Esophagus (tissue), 2 donors: ENCODE measurements at regions not wholly inside any gene's neighbourhood (a gene's known extent, or its start where the extent isn't known, plus 50 kb on each side); places are given as distances from the start of the nearest gene placed in this dataset.

Experiments used
- H3K27ac ChIP-seq, 2 donors: one replicate each; pipeline ENCODE4 v1.5.1; 2013; ENCODE audit warnings: low read depth in 2 of 2, mild to moderate bottlenecking in 2 of 2, inconsistent platforms in 1 of 2, low read length in 1 of 2, moderate library complexity in 1 of 2
- H3K27me3 ChIP-seq, 2 donors: one replicate each; pipeline ENCODE4 v1.6.1; 2013; ENCODE audit warnings: low read length in 2 of 2, control low read depth in 1 of 2, mild to moderate bottlenecking in 1 of 2; ENCODE audit not compliant: insufficient read depth in 2 of 2, control insufficient read depth in 1 of 2
- H3K36me3 ChIP-seq, 2 donors: one replicate each; pipeline ENCODE4 v1.6.1; 2013; ENCODE audit warnings: low read length in 1 of 2; ENCODE audit not compliant: control insufficient read depth in 2 of 2, insufficient read depth in 2 of 2
- H3K4me1 ChIP-seq, 2 donors: one replicate each; pipeline ENCODE4 v1.6.1; 2013; ENCODE audit warnings: low read length in 1 of 2; ENCODE audit not compliant: control insufficient read depth in 2 of 2, insufficient read depth in 2 of 2
- H3K4me3 ChIP-seq, 2 donors: one replicate each; pipeline ENCODE4 v1.5.1; 2013; ENCODE audit warnings: low read length in 2 of 2, mild to moderate bottlenecking in 2 of 2, low read depth in 1 of 2, moderate library complexity in 1 of 2
- H3K9me3 ChIP-seq, 2 donors: one replicate each; pipeline ENCODE4 v1.6.1; 2013; ENCODE audit warnings: mild to moderate bottlenecking in 2 of 2, low read depth in 1 of 2, low read length in 1 of 2, moderate library complexity in 1 of 2; ENCODE audit not compliant: control insufficient read depth in 2 of 2, insufficient read depth in 1 of 2
- WGBS, 2 donors: extraction: QIAGEN DNeasy Blood & Tissue Kit; methylation state at CpG; one replicate each; pipeline ENCODE4 v1.1.7; 2013; 5-methylcytosine and 5-hydroxymethylcytosine counted together
- donor health status: healthy with polysubstance abuse.
- donor health status: Bipolar disorder and iron deficiency.

GRCh38 chr3:95389725-95390313, 1327.0 kb downstream of the NSUN3 start:
- Histone ChIP-seq H3K9me3 (peaks cover 0 to 8% of the 10 kb centered on the region in 2 donors), H3K27ac (no peak overlapping the region), H3K27me3 (no peaks in the 10 kb centered on the region), H3K4me3 (no peak overlapping the region), H3K4me1 (no peaks in the 10 kb centered on the region), H3K36me3 (no peaks in the 10 kb centered on the region)
- WGBS, 2 donors, result 79 to 80% methylated on average over 3 of the region's 3 CpGs

GRCh38 chr3:95394286-95394685, 1331.4 kb downstream of the NSUN3 start:
- Histone ChIP-seq H3K27ac (no peak overlapping the region), H3K27me3 (no peaks in the 10 kb centered on the region), H3K36me3 (no peaks in the 10 kb centered on the region), H3K9me3 (no peaks in the 10 kb centered on the region), H3K4me3 (no peak overlapping the region), H3K4me1 (no peaks in the 10 kb centered on the region)
- WGBS, 2 donors, result 72 to 75% methylated on average over 2 of the region's 2 CpGs

GRCh38 chr3:95399585-95399984, 1336.7 kb downstream of the NSUN3 start:
- Histone ChIP-seq H3K36me3 (no peaks in the 10 kb centered on the region), H3K4me1 (no peaks in the 10 kb centered on the region), H3K4me3 (no peak overlapping the region), H3K27me3 (no peaks in the 10 kb centered on the region), H3K27ac (no peak overlapping the region), H3K9me3 (no peaks in the 10 kb centered on the region)
- WGBS, 2 donors, result 67 to 70% methylated on average over 3 of the region's 3 CpGs

GRCh38 chr3:95401693-95402092, 1338.8 kb downstream of the NSUN3 start:
- H3K27ac ChIP-seq, result no peak overlapping the region
- 61 to 76% methylated on average over 2 of the region's 2 CpGs for WGBS, 2 donors
- H3K36me3 ChIP-seq, result no peaks in the 10 kb centered on the region
- no peaks in the 10 kb centered on the region for H3K27me3 ChIP-seq
- no peak overlapping the region for H3K4me3 ChIP-seq
- no peaks in the 10 kb centered on the region for H3K9me3 ChIP-seq
- H3K4me1 ChIP-seq, result no peaks in the 10 kb centered on the region

GRCh38 chr3:95407709-95408463, 1345.0 kb downstream of the NSUN3 start:
- 75 to 85% methylated on average over 4 of the region's 4 CpGs for WGBS, 2 donors
- H3K9me3 ChIP-seq, result no peaks in the 10 kb centered on the region

GRCh38 chr3:95408464-95408862, 1345.6 kb downstream of the NSUN3 start:
- no peaks in the 10 kb centered on the region for H3K4me1 ChIP-seq
- H3K27ac ChIP-seq, result no peak overlapping the region
- no peaks in the 10 kb centered on the region for H3K9me3 ChIP-seq
- H3K4me3 ChIP-seq, result no peak overlapping the region
- WGBS, 2 donors, result 58 to 63% methylated on average over 3 of the region's 3 CpGs
- no peaks in the 10 kb centered on the region for H3K27me3 ChIP-seq
- H3K36me3 ChIP-seq, result no peaks in the 10 kb centered on the region

More at GRCh38 chr3:95407709-95408463, 1345.0 kb downstream of the NSUN3 start:
- no peak overlapping the region for H3K4me3 ChIP-seq
- H3K27me3 ChIP-seq, result no peaks in the 10 kb centered on the region
- H3K36me3 ChIP-seq, result no peaks in the 10 kb centered on the region
- no peaks in the 10 kb centered on the region for H3K4me1 ChIP-seq
- H3K27ac ChIP-seq, result no peak overlapping the region

- Histone ChIP-seq H3K9me3 (peaks cover 0 to 7% of the 10 kb centered on the region in 2 donors), H3K4me3 (no peak overlapping the region), H3K27ac (no peak overlapping the region), H3K27me3 (no peaks in the 10 kb centered on the region), H3K4me1 (no peaks in the 10 kb centered on the region), H3K36me3 (no peaks in the 10 kb centered on the region)
- WGBS, 2 donors, result 82 to 89% methylated on average over 6 of the region's 6 CpGs
Observed at GRCh38 chr3:95418251-95418650, 1355.4 kb downstream of the NSUN3 start.

GRCh38 chr3:95424279-95424678, 1361.4 kb downstream of the NSUN3 start:
- Histone ChIP-seq H3K27ac (no peak overlapping the region), H3K4me1 (no peaks in the 10 kb centered on the region), H3K36me3 (no peaks in the 10 kb centered on the region), H3K4me3 (no peak overlapping the region), H3K9me3 (peaks cover 0 to 2% of the 10 kb centered on the region in 2 donors), H3K27me3 (no peaks in the 10 kb centered on the region)
- WGBS, 2 donors, result 66 to 73% methylated on average over 5 of the region's 5 CpGs

- WGBS, 2 donors, result 6 to 8% methylated on average over 1 of the region's 1 CpG
- no peak overlapping the region for H3K27ac ChIP-seq
Observed at GRCh38 chr3:95434491-95434890, 1371.6 kb downstream of the NSUN3 start.

GRCh38 chr3:95437409-95437808, 1374.5 kb downstream of the NSUN3 start:
- no peaks in the 10 kb centered on the region for H3K9me3 ChIP-seq
- no peaks in the 10 kb centered on the region for H3K36me3 ChIP-seq
- H3K27ac ChIP-seq, result no peak overlapping the region
- no peaks in the 10 kb centered on the region for H3K4me1 ChIP-seq
- H3K4me3 ChIP-seq, result no peak overlapping the region
- H3K27me3 ChIP-seq, result no peaks in the 10 kb centered on the region

More at GRCh38 chr3:95434491-95434890, 1371.6 kb downstream of the NSUN3 start:
- Histone ChIP-seq H3K4me1 (no peaks in the 10 kb centered on the region), H3K9me3 (peaks cover 0 to 3% of the 10 kb centered on the region in 2 donors), H3K27me3 (no peaks in the 10 kb centered on the region), H3K4me3 (no peak overlapping the region), H3K36me3 (no peaks in the 10 kb centered on the region)
